H1 (cell line): ENCODE measurements at regions not wholly inside any gene's neighbourhood (a gene's known extent, or its start where the extent isn't known, plus 50 kb on each side); places are given as distances from the start of the nearest gene placed in this dataset.

Experiments
- CTCF ChIP-seq, 3 experiments: IDR thresholded peaks; 1 replicate in 2 of 3; 2 replicates in 1 of 3; pipeline versions ENCODE4 v1.5.1 to v1.6.1; 2011; ENCODE audit warnings: low read length in 3 of 3, mild to moderate bottlenecking in 3 of 3, inconsistent platforms in 2 of 3, low read depth in 1 of 3, moderate library complexity in 1 of 3; ENCODE audit not compliant: insufficient read depth in 1 of 3; ENCODE audit errors: control extremely low read depth in 1 of 3
- JUN ChIP-seq: IDR thresholded peaks from 2 replicates; pipeline ENCODE4 v1.6.1; 2011; ENCODE audit warnings: low read depth, mild to moderate bottlenecking, improper control_type of control experiment, low read length

- TF ChIP-seq JUN (no peak), CTCF (IDR thresholded peaks at IDR 0.05; ENCODE audit: control extremely low read depth in 1 of 3, insufficient read depth in 1 of 3, low read depth in 1 of 3, low read length in 3 of 3) (no peak)
Measured at GRCh38 chr6:78188891-78189290, 536.1 kb downstream of the MEI4 start.
